ENCODE measurements at regions not wholly inside any gene's neighbourhood (a gene's known extent, or its start where the extent isn't known, plus 50 kb on each side); places are given as distances from the start of the nearest gene placed in this dataset.
"Not testable (repeated sequence)": the region's sequence is repeated elsewhere in the genome, so short reads cannot be mapped to it uniquely, and the experiment has no call there.

- ATAC-seq (no peak), DNase-seq (no peak)
- Mint-ChIP-seq H3K27ac (no peak overlapping the region), H3K27me3 (no peaks in the 10 kb centered on the region), H3K4me3 (no peak overlapping the region), H3K4me1 (no peaks in the 10 kb centered on the region), H3K9me3 (ENCODE audit: low read depth) (no peaks in the 10 kb centered on the region), H3K36me3 (no peaks in the 10 kb centered on the region)
- CTCF ChIA-PET, result no interaction called here
These were observed 836.0 kb upstream of the FBXO33 start for GRCh38 chr14:40268236-40268635.

GRCh38 chr14:40265096-40265495 is 832.9 kb upstream of the FBXO33 start:
- Mint-ChIP-seq H3K27ac (no peak overlapping the region), H3K4me1 (no peaks in the 10 kb centered on the region), H3K4me3 (no peak overlapping the region), H3K36me3 (no peaks in the 10 kb centered on the region), H3K27me3 (no peaks in the 10 kb centered on the region), H3K9me3 (ENCODE audit: low read depth) (no peaks in the 10 kb centered on the region)
- ATAC-seq (no peak), DNase-seq (no peak)
- CTCF ChIA-PET, result no interaction called here

DNA sequence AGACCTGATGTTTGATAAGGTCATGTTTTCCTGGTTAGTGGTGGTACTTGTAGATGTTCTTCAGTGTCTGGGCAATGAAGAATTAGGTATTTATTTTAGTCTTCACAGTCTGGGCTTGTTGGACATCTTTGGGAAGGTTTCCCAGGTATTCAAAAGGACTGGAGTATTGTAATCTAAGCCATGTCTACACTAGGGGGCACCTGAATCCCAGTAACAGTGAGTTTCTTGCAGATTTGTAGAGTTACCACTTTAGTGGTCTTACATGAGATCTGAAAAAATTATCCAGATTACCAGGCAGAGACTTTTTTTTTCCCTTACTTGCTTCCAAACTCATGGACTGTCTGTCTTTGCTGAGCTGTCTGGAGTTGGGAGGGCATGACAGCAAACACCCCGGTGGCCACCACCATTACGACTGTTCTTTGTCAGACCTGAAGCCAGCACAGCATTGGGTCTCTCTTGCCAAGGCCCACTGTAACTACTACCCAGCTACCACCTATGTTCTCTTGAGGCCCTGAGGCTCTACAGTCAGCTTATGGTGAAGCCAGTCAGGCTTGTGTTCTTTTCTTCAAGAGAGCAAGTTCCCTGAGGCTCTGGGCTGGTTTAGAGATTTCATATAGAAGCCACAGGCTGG is 820.7 kb upstream of the FBXO33 start:
- H3K27me3 Mint-ChIP-seq, result no peaks in the 10 kb centered on the region
- no peaks in the 10 kb centered on the region for H3K4me1 Mint-ChIP-seq
- DNase-seq (no peak), ATAC-seq (no peak)
- no peaks in the 10 kb centered on the region for H3K36me3 Mint-ChIP-seq
- CTCF ChIA-PET, result no interaction called here
- H3K27ac Mint-ChIP-seq, result no peak overlapping the region
- no peaks in the 10 kb centered on the region for H3K9me3 Mint-ChIP-seq (ENCODE audit: low read depth)
- no peak overlapping the region for H3K4me3 Mint-ChIP-seq

DNA sequence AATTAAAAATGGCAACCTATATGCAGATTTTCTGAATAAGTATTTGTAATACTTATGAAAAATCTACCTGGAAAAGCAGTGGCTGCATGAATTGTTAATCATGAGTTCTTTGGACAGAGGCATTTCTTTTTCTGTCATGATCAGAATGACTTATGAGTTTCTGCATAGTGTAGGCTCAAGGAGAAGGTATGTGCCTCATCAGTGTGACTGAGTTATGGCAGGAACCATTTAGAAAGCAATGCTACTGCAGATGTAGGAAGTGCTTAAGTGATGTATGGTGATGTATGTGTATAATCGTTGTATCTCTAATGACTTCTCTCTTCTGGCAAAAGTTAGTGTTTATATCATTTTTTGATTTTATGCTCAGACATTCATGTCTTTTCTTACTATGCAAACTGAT is 816.4 kb upstream of the FBXO33 start:
- CTCF ChIA-PET, result no interaction called here
- ATAC-seq (no peak), DNase-seq (no peak)
- Mint-ChIP-seq H3K27me3 (no peaks in the 10 kb centered on the region), H3K4me3 (no peak overlapping the region), H3K36me3 (no peaks in the 10 kb centered on the region), H3K27ac (no peak overlapping the region), H3K9me3 (ENCODE audit: low read depth) (peaks cover 6% of the 10 kb centered on the region), H3K4me1 (no peaks in the 10 kb centered on the region)

DNA sequence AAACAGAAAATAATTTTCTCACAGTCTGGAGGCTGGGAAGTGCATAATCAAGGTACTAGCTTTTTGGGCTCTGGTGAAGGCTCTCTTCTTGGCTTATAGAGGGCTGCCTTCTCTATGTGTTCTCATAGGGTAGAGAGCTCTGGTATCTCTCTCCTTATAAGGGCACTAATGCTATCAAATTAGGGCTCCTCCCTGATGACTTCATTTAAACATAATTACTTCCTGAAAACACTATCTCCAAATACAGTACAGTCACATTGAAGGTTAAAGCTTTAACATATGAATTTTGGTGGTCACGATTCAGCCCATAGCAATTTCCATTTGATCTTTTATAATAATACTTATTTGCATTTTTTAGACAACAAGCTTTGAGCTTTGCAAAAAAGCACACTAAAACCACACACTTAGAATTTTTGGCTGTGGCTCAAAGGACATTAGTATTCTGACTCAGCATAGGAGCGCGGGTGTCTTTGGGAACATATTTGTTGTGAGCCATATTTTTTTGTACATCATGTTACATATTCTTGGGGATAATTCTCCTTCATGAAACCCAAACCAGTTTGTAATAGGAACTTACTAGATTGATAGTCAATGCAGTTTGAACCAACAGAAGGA is 808.1 kb upstream of the FBXO33 start:
- Mint-ChIP-seq H3K9me3 (ENCODE audit: low read depth) (peaks cover 6% of the 10 kb centered on the region), H3K36me3 (no peaks in the 10 kb centered on the region), H3K4me1 (no peaks in the 10 kb centered on the region), H3K27me3 (no peaks in the 10 kb centered on the region), H3K27ac (no peak overlapping the region), H3K4me3 (no peak overlapping the region)
- no peak for ATAC-seq
- DNase-seq, result no peak
- CTCF ChIA-PET, result no interaction called here

- ATAC-seq (no peak), DNase-seq (no peak)
- H3K27me3 Mint-ChIP-seq, result no peaks in the 10 kb centered on the region
- H3K4me3 Mint-ChIP-seq, result no peak overlapping the region
- H3K27ac Mint-ChIP-seq, result no peak overlapping the region
- H3K4me1 Mint-ChIP-seq, result no peaks in the 10 kb centered on the region
- no peaks in the 10 kb centered on the region for H3K36me3 Mint-ChIP-seq
- CTCF ChIA-PET, result no interaction called here
- peaks cover 5% of the 10 kb centered on the region for H3K9me3 Mint-ChIP-seq (ENCODE audit: low read depth)
These were observed 800.1 kb upstream of the FBXO33 start for GRCh38 chr14:40232302-40232701.

GRCh38 chr14:40229676-40230075 is 797.4 kb upstream of the FBXO33 start:
- Mint-ChIP-seq H3K27ac (no peak overlapping the region), H3K9me3 (ENCODE audit: low read depth) (peaks cover 4% of the 10 kb centered on the region), H3K27me3 (no peaks in the 10 kb centered on the region), H3K4me3 (no peak overlapping the region), H3K36me3 (no peaks in the 10 kb centered on the region), H3K4me1 (no peaks in the 10 kb centered on the region)
- ATAC-seq (no peak), DNase-seq (no peak)
- CTCF ChIA-PET, result no interaction called here

DNA sequence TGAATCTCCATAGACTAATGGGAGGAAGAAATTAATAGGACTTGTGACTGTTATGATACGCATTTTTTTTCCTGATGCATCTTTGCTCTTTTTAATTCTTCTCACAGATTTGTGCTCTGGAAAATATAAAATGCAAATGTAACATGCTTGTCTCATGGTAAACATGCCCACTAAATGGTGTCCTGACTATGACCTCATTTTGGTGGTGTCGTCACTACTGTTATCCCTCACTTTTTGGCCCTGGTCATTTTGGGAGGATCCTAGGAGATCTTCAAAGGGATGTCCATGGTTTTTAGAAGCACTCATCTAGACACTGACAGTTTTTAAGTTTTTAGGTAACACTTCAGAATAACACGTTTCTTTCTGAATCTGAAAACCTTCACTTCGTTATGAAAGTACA is 790.8 kb upstream of the FBXO33 start:
- Mint-ChIP-seq H3K27ac (no peak overlapping the region), H3K9me3 (ENCODE audit: low read depth) (peaks cover 3% of the 10 kb centered on the region), H3K36me3 (no peaks in the 10 kb centered on the region), H3K4me3 (no peak overlapping the region), H3K4me1 (no peaks in the 10 kb centered on the region), H3K27me3 (no peaks in the 10 kb centered on the region)
- no peak for ATAC-seq
- CTCF ChIA-PET, result no interaction called here
- DNase-seq, result no peak

DNA sequence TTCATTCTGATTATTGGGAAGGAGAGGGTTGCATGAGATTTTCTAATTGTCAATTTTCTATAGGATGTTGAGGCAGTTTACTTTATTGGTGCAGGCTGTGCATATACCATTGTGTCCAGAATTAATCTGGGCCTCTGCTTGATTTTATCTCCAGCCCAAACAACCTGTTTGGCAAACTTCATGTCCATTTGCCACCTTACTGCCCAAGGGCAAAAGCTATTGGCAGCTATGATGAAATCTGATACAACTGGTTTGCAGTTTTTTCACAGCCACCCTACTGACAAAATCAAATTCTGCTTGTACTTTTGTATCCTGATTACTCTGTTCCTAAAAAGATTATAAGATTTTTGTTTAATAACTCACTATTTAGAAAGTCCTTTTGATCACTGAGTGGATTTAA is 789.2 kb upstream of the FBXO33 start:
- no peaks in the 10 kb centered on the region for H3K27me3 Mint-ChIP-seq
- peaks cover 1% of the 10 kb centered on the region for H3K9me3 Mint-ChIP-seq (ENCODE audit: low read depth)
- H3K36me3 Mint-ChIP-seq, result no peaks in the 10 kb centered on the region
- DNase-seq (no peak), ATAC-seq (no peak)
- no peaks in the 10 kb centered on the region for H3K4me1 Mint-ChIP-seq
- H3K27ac Mint-ChIP-seq, result no peak overlapping the region
- H3K4me3 Mint-ChIP-seq, result no peak overlapping the region
- CTCF ChIA-PET, result no interaction called here

GRCh38 chr14:40219032-40219431 is 786.8 kb upstream of the FBXO33 start:
- H3K27me3 Mint-ChIP-seq, result no peaks in the 10 kb centered on the region
- no peak overlapping the region for H3K27ac Mint-ChIP-seq
- no peaks in the 10 kb centered on the region for H3K36me3 Mint-ChIP-seq
- H3K4me1 Mint-ChIP-seq, result no peaks in the 10 kb centered on the region
- DNase-seq (no peak), ATAC-seq (no peak)
- H3K4me3 Mint-ChIP-seq, result no peak overlapping the region
- H3K9me3 Mint-ChIP-seq (ENCODE audit: low read depth), result peaks cover 3% of the 10 kb centered on the region
- CTCF ChIA-PET, result no interaction called here

GRCh38 chr14:40218282-40218941 is 786.2 kb upstream of the FBXO33 start:
- CTCF ChIA-PET, result no interaction called here
- no peaks in the 10 kb centered on the region for H3K36me3 Mint-ChIP-seq
- H3K4me1 Mint-ChIP-seq, result no peaks in the 10 kb centered on the region
- no peak overlapping the region for H3K4me3 Mint-ChIP-seq
- no peak for DNase-seq
- ATAC-seq, result no peak
- peaks cover 3% of the 10 kb centered on the region for H3K9me3 Mint-ChIP-seq (ENCODE audit: low read depth)
- H3K27me3 Mint-ChIP-seq, result no peaks in the 10 kb centered on the region
- no peak overlapping the region for H3K27ac Mint-ChIP-seq

DNA sequence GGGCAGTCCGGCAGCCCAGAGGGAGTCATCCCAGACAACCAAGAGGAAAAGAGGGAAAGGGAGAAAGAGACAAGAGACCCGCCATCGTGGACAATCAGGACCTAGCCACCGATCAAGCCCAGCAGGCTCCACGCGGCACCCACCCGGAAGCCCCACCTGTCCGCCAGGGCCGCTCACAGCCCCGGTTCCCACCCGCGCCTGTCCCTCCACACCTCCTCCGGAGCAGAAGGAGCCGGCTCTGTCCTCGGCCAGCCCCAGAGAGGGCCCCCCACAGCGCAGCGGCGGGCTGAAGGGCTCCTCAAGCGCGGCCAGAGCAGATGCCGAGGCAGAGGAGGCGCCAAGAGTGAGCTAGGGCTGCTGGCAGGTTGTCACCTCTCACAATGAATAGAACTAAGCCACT is 784.7 kb upstream of the FBXO33 start:
- Mint-ChIP-seq H3K27me3 (no peaks in the 10 kb centered on the region), H3K4me3 (no peak overlapping the region), H3K36me3 (no peaks in the 10 kb centered on the region), H3K4me1 (no peaks in the 10 kb centered on the region), H3K27ac (no peak overlapping the region), H3K9me3 (ENCODE audit: low read depth) (peaks cover 3% of the 10 kb centered on the region)
- CTCF ChIA-PET, result no interaction called here
- ATAC-seq (no peak), DNase-seq (no peak)

DNA sequence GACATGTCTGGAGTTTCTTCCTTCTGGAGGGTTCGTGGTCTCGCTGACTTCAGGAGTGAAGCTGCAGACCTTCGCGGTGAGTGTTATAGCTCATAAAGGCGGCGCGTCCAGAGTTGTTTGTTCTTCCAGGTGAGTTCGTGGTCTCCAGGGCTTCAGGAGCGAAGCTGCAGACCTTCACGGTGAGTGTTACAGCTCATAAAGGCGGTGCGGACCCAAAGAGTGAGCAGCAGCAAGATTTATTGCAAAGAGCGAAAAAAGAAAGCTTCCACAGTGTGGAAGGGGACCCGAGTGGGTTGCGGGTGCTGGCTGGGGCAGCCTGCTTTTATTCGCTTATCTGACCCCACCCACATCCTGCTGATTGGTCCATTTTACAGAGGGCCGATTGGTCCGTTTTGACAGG is 784.2 kb upstream of the FBXO33 start:
- H3K9me3 Mint-ChIP-seq (ENCODE audit: low read depth); H3K4me3 Mint-ChIP-seq; H3K27me3 Mint-ChIP-seq; H3K36me3 Mint-ChIP-seq; ATAC-seq; H3K4me1 Mint-ChIP-seq; H3K27ac Mint-ChIP-seq; CTCF ChIA-PET; DNase-seq: not testable (repeated sequence)

DNA sequence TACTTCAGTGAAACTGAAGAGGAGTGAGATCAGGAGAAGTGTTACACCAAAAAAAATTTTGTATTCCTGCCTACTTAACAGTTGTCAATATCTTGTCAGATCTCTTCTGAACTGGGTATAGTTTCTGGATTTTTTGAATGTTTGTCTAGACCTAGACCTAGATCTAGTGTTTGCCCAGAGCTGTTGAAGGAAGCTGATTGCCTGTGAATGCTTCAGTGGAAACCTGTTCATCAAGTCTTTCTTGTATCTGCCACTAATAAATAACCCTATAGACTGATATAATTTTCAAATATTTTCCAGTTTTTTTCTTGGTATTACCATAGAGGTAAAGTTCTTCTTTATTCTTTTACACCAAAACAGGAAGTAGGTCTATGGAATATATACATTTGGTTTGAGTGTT is 781.5 kb upstream of the FBXO33 start:
- no peak for ATAC-seq
- no peaks in the 10 kb centered on the region for H3K4me1 Mint-ChIP-seq

More for the DNA sequence above, 781.5 kb upstream of the FBXO33 start:
- Mint-ChIP-seq H3K27ac (no peak overlapping the region), H3K27me3 (no peaks in the 10 kb centered on the region), H3K36me3 (no peaks in the 10 kb centered on the region), H3K4me3 (no peak overlapping the region), H3K9me3 (ENCODE audit: low read depth) (peaks cover 3% of the 10 kb centered on the region)
- CTCF ChIA-PET, result no interaction called here
- DNase-seq, result no peak
